ENCODE measurements at regions not wholly inside any gene's neighbourhood (a gene's known extent, or its start where the extent isn't known, plus 50 kb on each side); places are given as distances from the start of the nearest gene placed in this dataset.

DNA sequence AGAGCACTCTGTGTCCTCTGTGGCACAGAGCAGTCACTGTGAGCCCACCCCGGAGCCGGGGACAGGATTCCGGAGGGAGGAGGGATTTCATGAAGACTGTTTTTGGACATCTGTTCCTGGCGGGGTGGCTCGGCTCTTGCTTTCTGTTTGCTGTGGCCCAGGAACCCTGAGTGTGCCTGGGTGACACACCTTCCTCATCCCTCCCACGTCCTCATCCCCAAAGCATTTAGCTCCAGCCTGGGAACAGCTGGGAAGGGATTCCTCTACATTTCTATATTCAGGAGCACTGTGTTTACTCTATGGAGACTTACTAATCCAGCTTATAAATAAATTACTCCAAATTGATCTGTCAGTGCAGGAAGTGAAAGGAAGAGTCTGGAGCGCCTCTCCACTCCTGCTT lies 97.8 kb upstream of the UBL3 start:
- CTCF ChIA-PET, result interaction anchor here (0.9 to 2.8 kb wide), 2 partner anchors 12 to 24 kb away, joined by 3 to 13 read pairs; no protein-coding TSS in a partner anchor
- DNase-seq (ENCODE audit: extremely low spot score), result no peak
- TF ChIP-seq, protein P1, sequence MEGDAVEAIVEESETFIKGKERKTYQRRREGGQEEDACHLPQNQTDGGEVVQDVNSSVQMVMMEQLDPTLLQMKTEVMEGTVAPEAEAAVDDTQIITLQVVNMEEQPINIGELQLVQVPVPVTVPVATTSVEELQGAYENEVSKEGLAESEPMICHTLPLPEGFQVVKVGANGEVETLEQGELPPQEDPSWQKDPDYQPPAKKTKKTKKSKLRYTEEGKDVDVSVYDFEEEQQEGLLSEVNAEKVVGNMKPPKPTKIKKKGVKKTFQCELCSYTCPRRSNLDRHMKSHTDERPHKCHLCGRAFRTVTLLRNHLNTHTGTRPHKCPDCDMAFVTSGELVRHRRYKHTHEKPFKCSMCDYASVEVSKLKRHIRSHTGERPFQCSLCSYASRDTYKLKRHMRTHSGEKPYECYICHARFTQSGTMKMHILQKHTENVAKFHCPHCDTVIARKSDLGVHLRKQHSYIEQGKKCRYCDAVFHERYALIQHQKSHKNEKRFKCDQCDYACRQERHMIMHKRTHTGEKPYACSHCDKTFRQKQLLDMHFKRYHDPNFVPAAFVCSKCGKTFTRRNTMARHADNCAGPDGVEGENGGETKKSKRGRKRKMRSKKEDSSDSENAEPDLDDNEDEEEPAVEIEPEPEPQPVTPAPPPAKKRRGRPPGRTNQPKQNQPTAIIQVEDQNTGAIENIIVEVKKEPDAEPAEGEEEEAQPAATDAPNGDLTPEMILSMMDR (IDR thresholded peaks at IDR 0.05; ENCODE audit: control extremely low read depth, extremely low read depth, low read depth, missing control alignments), result no peak
- POLR2A ChIA-PET, result no interaction called here

DNA sequence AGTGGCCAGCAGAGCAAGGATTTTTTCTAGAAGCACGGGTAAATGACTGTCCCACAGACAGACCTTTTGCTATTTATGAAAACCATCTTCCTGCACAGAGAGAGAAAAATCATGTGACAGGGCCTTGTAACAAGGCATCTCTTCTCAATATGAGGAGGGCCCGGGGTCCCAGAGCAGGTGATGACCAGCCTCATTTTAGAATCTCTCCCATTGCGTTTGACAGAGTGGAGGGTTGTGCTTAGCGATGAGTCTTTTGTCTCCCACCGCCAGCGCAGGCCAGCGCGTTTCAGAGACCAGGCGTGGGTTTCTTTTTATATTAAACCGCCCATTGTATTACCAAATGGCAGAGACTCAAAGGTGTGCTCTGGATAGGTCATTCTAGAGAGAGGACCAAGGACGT lies 97.4 kb upstream of the UBL3 start:
- ChIA-PET POLR2A (no interaction called here), CTCF (interaction anchor here (0.9 kb wide), 1 partner anchor 12 kb away, joined by 3 read pairs; no protein-coding TSS in a partner anchor)
- DNase-seq (ENCODE audit: extremely low spot score), result no peak
- TF ChIP-seq, protein P1 (IDR thresholded peaks at IDR 0.05; ENCODE audit: control extremely low read depth, extremely low read depth, low read depth, missing control alignments), result no peak

DNA sequence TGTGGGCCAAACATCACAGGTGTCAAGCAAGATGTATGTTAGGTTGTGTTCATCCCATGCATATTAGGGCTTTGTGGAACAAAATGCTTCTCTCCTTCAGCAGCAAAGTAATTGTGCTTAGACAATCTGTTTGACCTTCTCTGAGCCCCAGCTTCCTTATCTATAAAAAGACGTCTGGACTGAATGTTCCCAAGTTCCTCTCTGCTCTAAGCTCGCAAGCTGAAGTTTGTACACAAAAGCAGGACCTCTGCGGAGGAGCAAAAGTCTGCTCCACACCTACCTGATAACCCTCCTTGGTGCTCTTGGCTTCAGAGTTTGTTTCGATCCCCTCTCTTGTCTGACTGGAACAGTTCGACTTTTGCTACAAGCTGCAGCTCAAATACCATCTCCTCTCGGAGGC lies 95.7 kb upstream of the UBL3 start:
- no peak for DNase-seq (ENCODE audit: extremely low spot score)
- CTCF ChIA-PET, result interaction anchor here (0.9 to 1.6 kb wide), 2 partner anchors 10 to 19 kb away, joined by 3 to 5 read pairs; no protein-coding TSS in a partner anchor
- POLR2A ChIA-PET, result no interaction called here
- TF ChIP-seq, protein P1 (IDR thresholded peaks at IDR 0.05; ENCODE audit: control extremely low read depth, extremely low read depth, low read depth, missing control alignments), result no peak

DNA sequence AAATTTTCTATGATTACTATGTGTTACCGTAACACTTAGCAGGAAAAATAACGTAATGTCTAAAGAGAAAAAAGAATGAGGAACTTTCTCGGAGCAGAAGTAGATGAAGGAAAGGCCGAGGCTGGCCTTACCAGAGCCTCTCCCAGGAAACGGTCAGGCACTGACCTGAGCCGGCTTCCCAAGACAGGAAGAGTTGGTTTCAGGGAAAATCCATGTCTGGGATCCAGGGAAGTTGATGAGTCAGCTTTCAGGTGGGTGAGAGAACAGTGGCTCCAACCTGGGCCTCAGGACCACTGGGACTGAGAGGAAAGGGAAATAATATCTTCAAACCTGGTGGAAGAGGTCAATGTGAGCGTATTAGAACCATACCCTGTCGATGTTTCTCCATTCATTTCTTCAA lies 93.3 kb upstream of the UBL3 start:
- ChIA-PET CTCF (interaction anchor here (1.9 kb wide), 1 partner anchor 20 kb away, joined by 8 read pairs; no protein-coding TSS in a partner anchor), POLR2A (no interaction called here)
- TF ChIP-seq, protein P1 (IDR thresholded peaks at IDR 0.05; ENCODE audit: control extremely low read depth, extremely low read depth, low read depth, missing control alignments), result no peak
- DNase-seq (ENCODE audit: extremely low spot score), result no peak

DNA sequence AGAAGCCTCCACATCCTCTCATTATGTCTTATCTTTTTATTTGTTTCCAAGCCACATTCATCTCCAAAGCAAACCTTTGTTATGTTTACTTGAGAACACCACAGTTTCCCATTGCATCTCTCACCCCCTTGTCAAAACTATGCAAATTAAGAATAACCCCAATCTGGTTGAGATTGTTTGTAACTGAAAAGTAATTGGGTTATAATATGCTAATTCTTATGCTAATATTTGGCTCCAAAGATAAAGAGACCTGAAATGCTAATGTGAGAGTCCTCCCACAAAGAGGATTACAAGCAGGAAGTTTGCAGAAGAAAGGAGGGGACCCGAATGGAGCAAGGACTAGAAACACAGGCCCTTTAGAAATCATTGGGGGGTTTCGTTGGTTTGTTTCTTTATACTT lies 92.9 kb upstream of the UBL3 start:
- TF ChIP-seq, protein P1 (IDR thresholded peaks at IDR 0.05; ENCODE audit: control extremely low read depth, extremely low read depth, low read depth, missing control alignments), result no peak
- POLR2A ChIA-PET, result no interaction called here
- CTCF ChIA-PET, result interaction anchor here (1.9 to 4.2 kb wide), 2 partner anchors 19 kb away, joined by 8 to 35 read pairs; no protein-coding TSS in a partner anchor
- DNase-seq (ENCODE audit: extremely low spot score), result no peak

DNA sequence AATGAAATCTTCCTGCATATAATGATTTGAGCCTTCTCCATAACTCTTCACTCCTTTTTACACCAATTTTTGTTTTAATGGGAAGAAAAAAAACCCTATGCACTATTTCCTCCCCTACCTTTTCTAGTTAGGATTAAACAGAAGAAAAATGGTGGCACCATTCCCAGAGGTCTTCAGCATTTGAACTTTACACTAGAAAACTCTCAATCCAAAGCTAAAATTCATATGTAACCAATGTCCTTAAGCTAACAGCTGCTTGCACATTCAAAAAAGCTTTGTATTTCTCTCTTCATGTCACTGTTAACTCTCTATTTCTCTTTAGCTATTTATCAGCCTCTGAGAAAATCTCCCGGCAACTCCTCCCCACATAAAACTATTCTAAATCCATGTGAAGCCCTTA lies 90.3 kb upstream of the UBL3 start:
- no peak for DNase-seq (ENCODE audit: extremely low spot score)
- ChIA-PET POLR2A (interaction anchor here (0.6 kb wide), 1 partner anchor 422 kb away, joined by 4 read pairs; no protein-coding TSS in a partner anchor), CTCF (interaction anchor here (1.0 to 4.2 kb wide), 4 partner anchors 9 to 16 kb away, joined by 3 to 35 read pairs (median 3); no protein-coding TSS in a partner anchor)
- TF ChIP-seq, protein P1 (IDR thresholded peaks at IDR 0.05; ENCODE audit: control extremely low read depth, extremely low read depth, low read depth, missing control alignments), result no peak
